SH-SY5Y (cell line): ENCODE measurements at regions not wholly inside any gene's neighbourhood (a gene's known extent, or its start where the extent isn't known, plus 50 kb on each side); places are given as distances from the start of the nearest gene placed in this dataset.

Source experiments
- GATA2 ChIP-seq: IDR thresholded peaks from 2 replicates; pipeline ENCODE4 v1.6.1; 2011; ENCODE audit warnings: mild to moderate bottlenecking, low read depth, low read length
- GATA3 ChIP-seq: IDR thresholded peaks from 2 replicates; pipeline ENCODE4 v1.6.1; 2011; ENCODE audit warnings: low read depth, mild to moderate bottlenecking, low read length, moderate library complexity

- TF ChIP-seq GATA2 (no peak), GATA3 (no peak)
Measured at GRCh38 chr12:13835652-13836051, 145.8 kb downstream of the GRIN2B start.
